Ectodermal cell (in vitro differentiated cells): ENCODE measurements at regions not wholly inside any gene's neighbourhood (a gene's known extent, or its start where the extent isn't known, plus 50 kb on each side); places are given as distances from the start of the nearest gene placed in this dataset.

ENCODE experiments used
- H3K27ac ChIP-seq: 2 replicates; pipeline ENCODE4 v1.7.0; 2013; ENCODE audit warnings: mild to moderate bottlenecking, low read depth, low read length; ENCODE audit not compliant: insufficient read depth, poor library complexity, severe bottlenecking
- H3K27me3 ChIP-seq: 2 replicates; pipeline ENCODE4 v1.7.0; 2013; ENCODE audit warnings: mild to moderate bottlenecking, low read length; ENCODE audit not compliant: insufficient read depth, control insufficient read depth, poor library complexity, severe bottlenecking
- H3K36me3 ChIP-seq: one replicate; pipeline ENCODE4 v1.7.0; 2013; ENCODE audit warnings: low read length; ENCODE audit not compliant: control insufficient read depth, insufficient read depth
- H3K4me1 ChIP-seq: one replicate; pipeline ENCODE4 v1.7.0; 2013; ENCODE audit warnings: low read length; ENCODE audit not compliant: control insufficient read depth, insufficient read depth
- H3K4me3 ChIP-seq: 2 replicates; pipeline ENCODE4 v1.7.0; 2013; ENCODE audit warnings: low read depth, low read length, control low read depth; ENCODE audit not compliant: insufficient read depth
- H3K9me3 ChIP-seq: 2 replicates; pipeline ENCODE4 v1.7.0; 2013; ENCODE audit warnings: mild to moderate bottlenecking, low read length, moderate library complexity; ENCODE audit not compliant: control insufficient read depth
- WGBS, 2 experiments: methylation state at CpG; one replicate each; pipeline ENCODE4 v1.1.7; 2013; ENCODE audit warnings: missing lambda C conversion rate in 2 of 2; 5-methylcytosine and 5-hydroxymethylcytosine counted together

- no peaks in the 10 kb centered on the region for H3K36me3 ChIP-seq
- no peaks in the 10 kb centered on the region for H3K27me3 ChIP-seq
- no peak overlapping the region for H3K27ac ChIP-seq
- H3K4me3 ChIP-seq = peak overlapping the region; percentile 29
- H3K9me3 ChIP-seq = no peaks in the 10 kb centered on the region
- H3K4me1 ChIP-seq = no peaks in the 10 kb centered on the region
- WGBS, 2 experiments = 56 to 67% methylated on average over 5 of the region's 5 CpGs
Measured at GRCh38 chr1:238485912-238486209, 595.1 kb upstream of the ZP4 start.

GRCh38 chr1:238485057-238485911 lies 594.6 kb upstream of the ZP4 start:
- WGBS, 2 experiments = 72 to 74% methylated on average over 14 of the region's 14 CpGs
- Histone ChIP-seq H3K36me3 (no peaks in the 10 kb centered on the region), H3K27ac (no peak overlapping the region), H3K27me3 (no peaks in the 10 kb centered on the region), H3K4me1 (no peaks in the 10 kb centered on the region), H3K4me3 (peak overlapping the region; percentile 29), H3K9me3 (no peaks in the 10 kb centered on the region)

- 88 to 92% methylated on average over 3 to 4 of the region's 4 CpGs for WGBS, 2 experiments
- H3K9me3 ChIP-seq = no peaks in the 10 kb centered on the region
- no peak overlapping the region for H3K27ac ChIP-seq
- no peaks in the 10 kb centered on the region for H3K27me3 ChIP-seq
- peak overlapping the region; percentile 29 for H3K4me3 ChIP-seq
- no peaks in the 10 kb centered on the region for H3K36me3 ChIP-seq
- H3K4me1 ChIP-seq = no peaks in the 10 kb centered on the region
Measured at GRCh38 chr1:238484121-238484520, 593.4 kb upstream of the ZP4 start.

- WGBS, 2 experiments = 97% methylated on average over 4 of the region's 4 CpGs
- Histone ChIP-seq H3K9me3 (no peaks in the 10 kb centered on the region), H3K36me3 (no peaks in the 10 kb centered on the region), H3K4me1 (no peaks in the 10 kb centered on the region), H3K27me3 (no peaks in the 10 kb centered on the region), H3K27ac (no peak overlapping the region), H3K4me3 (no peak overlapping the region)
Measured at GRCh38 chr1:238476841-238477240, 586.1 kb upstream of the ZP4 start.

GRCh38 chr1:238475712-238476111 lies 585.0 kb upstream of the ZP4 start:
- H3K27me3 ChIP-seq = no peaks in the 10 kb centered on the region
- 92 to 94% methylated on average over 4 to 5 of the region's 5 CpGs for WGBS, 2 experiments
- H3K4me1 ChIP-seq = no peaks in the 10 kb centered on the region
- H3K36me3 ChIP-seq = no peaks in the 10 kb centered on the region
- H3K4me3 ChIP-seq = no peak overlapping the region
- no peak overlapping the region for H3K27ac ChIP-seq
- H3K9me3 ChIP-seq = no peaks in the 10 kb centered on the region

GRCh38 chr1:238474263-238474662 lies 583.5 kb upstream of the ZP4 start:
- no peak overlapping the region for H3K4me3 ChIP-seq
- 72 to 74% methylated on average over 2 of the region's 3 CpGs for WGBS, 2 experiments
- H3K36me3 ChIP-seq = no peaks in the 10 kb centered on the region
- no peaks in the 10 kb centered on the region for H3K27me3 ChIP-seq
- no peaks in the 10 kb centered on the region for H3K4me1 ChIP-seq
- H3K27ac ChIP-seq = no peak overlapping the region
- no peaks in the 10 kb centered on the region for H3K9me3 ChIP-seq

- Histone ChIP-seq H3K4me3 (no peak overlapping the region), H3K27ac (no peak overlapping the region)
- 94 to 98% methylated on average over 4 of the region's 4 CpGs for WGBS, 2 experiments
Measured at GRCh38 chr1:238469146-238469631, 578.5 kb upstream of the ZP4 start.

GRCh38 chr1:238468068-238468467 lies 577.3 kb upstream of the ZP4 start:
- Histone ChIP-seq H3K4me1 (no peaks in the 10 kb centered on the region), H3K4me3 (no peak overlapping the region), H3K9me3 (no peaks in the 10 kb centered on the region), H3K36me3 (no peaks in the 10 kb centered on the region), H3K27ac (no peak overlapping the region), H3K27me3 (no peaks in the 10 kb centered on the region)
- WGBS, 2 experiments = 92 to 96% methylated on average over 6 of the region's 6 CpGs

More at GRCh38 chr1:238469146-238469631, 578.5 kb upstream of the ZP4 start:
- Histone ChIP-seq H3K9me3 (no peaks in the 10 kb centered on the region), H3K4me1 (no peaks in the 10 kb centered on the region), H3K27me3 (no peaks in the 10 kb centered on the region), H3K36me3 (no peaks in the 10 kb centered on the region)

- 94 to 96% methylated on average over 5 of the region's 5 CpGs for WGBS, 2 experiments
- no peak overlapping the region for H3K4me3 ChIP-seq
- no peaks in the 10 kb centered on the region for H3K27me3 ChIP-seq
- no peaks in the 10 kb centered on the region for H3K4me1 ChIP-seq
- no peaks in the 10 kb centered on the region for H3K36me3 ChIP-seq
- H3K9me3 ChIP-seq = no peaks in the 10 kb centered on the region
- H3K27ac ChIP-seq = no peak overlapping the region
Measured at GRCh38 chr1:238466459-238466858, 575.7 kb upstream of the ZP4 start.

- H3K36me3 ChIP-seq = no peaks in the 10 kb centered on the region
- H3K27ac ChIP-seq = no peak overlapping the region
- H3K4me1 ChIP-seq = no peaks in the 10 kb centered on the region
- 90 to 94% methylated on average over 2 to 3 of the region's 3 CpGs for WGBS, 2 experiments
- no peaks in the 10 kb centered on the region for H3K9me3 ChIP-seq
- no peak overlapping the region for H3K4me3 ChIP-seq
- no peaks in the 10 kb centered on the region for H3K27me3 ChIP-seq
Measured at GRCh38 chr1:238465449-238465848, 574.7 kb upstream of the ZP4 start.
